Parathyroid adenoma (tissue), 2 donors: ENCODE measurements at regions not wholly inside any gene's neighbourhood (a gene's known extent, or its start where the extent isn't known, plus 50 kb on each side); places are given as distances from the start of the nearest gene placed in this dataset.

Experiments used
- H2AFZ ChIP-seq: fragments of 300-600 bp; sonication (generic); one replicate; pipeline ENCODE4 v1.7.0; 2017; ENCODE audit warnings: antibody characterized with exemption, mild to moderate bottlenecking
- H3K27ac ChIP-seq: fragments of 300-600 bp; sonication (generic); one replicate; pipeline ENCODE4 v1.7.0; 2017
- H3K27me3 ChIP-seq: fragments of 300-600 bp; sonication (generic); one replicate; pipeline ENCODE4 v1.7.0; 2017; ENCODE audit warnings: low read length; ENCODE audit not compliant: control insufficient read depth, insufficient read depth
- H3K36me3 ChIP-seq: fragments of 300-600 bp; sonication (generic); one replicate; pipeline ENCODE4 v1.7.0; 2017; ENCODE audit warnings: low read length; ENCODE audit not compliant: control insufficient read depth, insufficient read depth
- H3K4me1 ChIP-seq: fragments of 300-600 bp; sonication (generic); one replicate; pipeline ENCODE4 v1.7.0; 2017; ENCODE audit warnings: control low read depth
- H3K4me2 ChIP-seq: fragments of 300-600 bp; sonication (generic); one replicate; pipeline ENCODE4 v1.7.0; 2017; ENCODE audit warnings: low read length
- H3K4me3 ChIP-seq: fragments of 300-600 bp; sonication (generic); one replicate; pipeline ENCODE4 v1.7.0; 2017; ENCODE audit warnings: low read depth, low read length
- H3K79me2 ChIP-seq: fragments of 300-600 bp; sonication (generic); one replicate; pipeline ENCODE4 v1.7.0; 2017; ENCODE audit warnings: control low read depth
- H3K9ac ChIP-seq: fragments of 300-600 bp; sonication (generic); one replicate; pipeline ENCODE4 v1.7.0; 2017; ENCODE audit warnings: mild to moderate bottlenecking
- H3K9me3 ChIP-seq: fragments of 300-600 bp; sonication (generic); one replicate; pipeline ENCODE4 v1.7.0; 2017; ENCODE audit warnings: low read length; ENCODE audit not compliant: control insufficient read depth
- CTCF ChIP-seq: fragments of 300-600 bp; sonication (generic); IDR thresholded peaks from one replicate; pipeline ENCODE4 v1.7.0; 2017; ENCODE audit warnings: antibody characterized with exemption, mild to moderate bottlenecking
- donor health status: primary hyperparathyroidism.

DNA sequence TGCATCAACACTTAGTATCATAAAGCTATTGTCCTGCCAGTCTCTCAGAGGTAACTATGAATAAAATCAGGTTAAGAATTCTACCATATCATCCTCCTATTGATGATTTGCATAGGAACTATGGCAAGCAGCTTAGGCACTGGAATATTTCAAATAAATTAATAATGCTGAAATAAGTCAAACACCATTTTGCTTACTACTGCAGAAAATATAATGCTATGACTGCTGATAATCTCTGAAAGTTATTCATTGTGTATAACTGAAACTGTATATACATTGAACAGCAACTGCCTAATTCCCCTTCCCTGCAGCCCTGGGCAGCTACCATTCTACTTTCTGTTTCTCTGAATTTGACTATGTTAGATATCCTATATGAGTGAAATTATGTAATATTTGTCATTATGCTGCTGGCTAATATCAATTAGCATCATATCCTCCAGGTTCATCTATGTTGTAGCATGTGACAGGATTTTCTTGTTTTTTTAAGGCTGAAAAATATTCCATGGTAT, 318.8 kb upstream of the SGCG start:
- Histone ChIP-seq H3K4me1 (no peaks in the 10 kb centered on the region), H3K27me3 (no peaks in the 10 kb centered on the region), H3K4me2 (no peak overlapping the region), H3K79me2 (no peaks in the 10 kb centered on the region), H3K9ac (no peak overlapping the region), H3K4me3 (no peak overlapping the region), H3K9me3 (no peaks in the 10 kb centered on the region), H3K27ac (no peak overlapping the region), H2AFZ (no peak overlapping the region), H3K36me3 (no peaks in the 10 kb centered on the region)
- no peak for TF ChIP-seq CTCF

DNA sequence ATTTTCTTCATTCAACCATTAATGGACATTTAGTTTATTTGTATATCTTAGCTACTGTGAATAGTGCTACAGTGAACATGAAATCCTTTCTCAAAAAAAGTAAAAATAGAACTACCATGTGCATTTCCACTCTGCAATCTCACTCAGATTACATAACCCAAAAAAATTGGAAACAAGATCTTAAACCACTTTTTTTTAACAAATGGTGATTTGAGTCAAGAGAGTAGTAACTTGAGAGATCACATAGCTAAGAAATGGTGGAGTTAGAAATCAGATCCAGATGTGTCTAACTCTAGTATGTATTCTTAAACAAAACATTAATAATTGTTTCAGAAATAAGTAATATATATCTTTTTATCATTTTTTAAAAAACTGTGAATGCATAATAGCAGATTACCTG, 318.3 kb upstream of the SGCG start:
- no peaks in the 10 kb centered on the region for H3K36me3 ChIP-seq
- H3K4me2 ChIP-seq, result no peak overlapping the region
- no peaks in the 10 kb centered on the region for H3K27me3 ChIP-seq
- no peak overlapping the region for H3K27ac ChIP-seq
- no peaks in the 10 kb centered on the region for H3K4me1 ChIP-seq
- no peaks in the 10 kb centered on the region for H3K9me3 ChIP-seq
- no peak overlapping the region for H3K9ac ChIP-seq
- H3K79me2 ChIP-seq, result no peaks in the 10 kb centered on the region
- H2AFZ ChIP-seq, result no peak overlapping the region
- no peak overlapping the region for H3K4me3 ChIP-seq
- no peak for TF ChIP-seq CTCF

DNA sequence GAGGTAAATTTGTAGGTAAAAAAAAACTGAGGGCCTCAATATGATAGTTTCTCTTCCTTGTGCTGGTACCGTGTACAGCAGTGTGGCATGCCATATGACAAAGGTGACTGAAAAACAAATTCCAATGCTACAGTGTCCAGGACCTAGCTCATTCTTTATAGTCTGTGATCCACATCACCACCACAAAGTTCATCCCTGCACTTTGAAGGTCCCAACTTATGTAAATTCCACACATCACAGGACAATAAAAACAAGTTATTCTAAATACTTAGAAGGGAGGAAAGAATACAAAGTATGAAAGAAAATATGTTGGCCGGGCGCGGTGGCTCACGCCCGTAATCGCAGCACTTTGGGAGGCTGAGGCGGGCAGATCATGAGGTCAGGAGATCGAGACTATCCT, 314.6 kb upstream of the SGCG start:
- no peak for TF ChIP-seq CTCF

GRCh38 chr13:22871231-22871630, 309.5 kb upstream of the SGCG start:
- Histone ChIP-seq H3K9ac (no peak overlapping the region), H2AFZ (no peak overlapping the region), H3K4me1 (no peaks in the 10 kb centered on the region), H3K27me3 (no peaks in the 10 kb centered on the region), H3K79me2 (no peaks in the 10 kb centered on the region), H3K9me3 (no peaks in the 10 kb centered on the region), H3K36me3 (no peaks in the 10 kb centered on the region), H3K27ac (no peak overlapping the region), H3K4me3 (no peak overlapping the region), H3K4me2 (no peak overlapping the region)
- no peak for TF ChIP-seq CTCF

More for the DNA sequence above, 314.6 kb upstream of the SGCG start:
- Histone ChIP-seq H3K9me3 (no peaks in the 10 kb centered on the region), H3K36me3 (no peaks in the 10 kb centered on the region), H3K4me1 (no peaks in the 10 kb centered on the region), H3K27ac (no peak overlapping the region), H2AFZ (no peak overlapping the region), H3K79me2 (no peaks in the 10 kb centered on the region), H3K27me3 (no peaks in the 10 kb centered on the region), H3K9ac (no peak overlapping the region), H3K4me2 (no peak overlapping the region), H3K4me3 (no peak overlapping the region)

GRCh38 chr13:22874839-22875238, 305.9 kb upstream of the SGCG start:
- Histone ChIP-seq H3K36me3 (no peaks in the 10 kb centered on the region), H3K79me2 (no peaks in the 10 kb centered on the region), H2AFZ (no peak overlapping the region), H3K27me3 (no peaks in the 10 kb centered on the region), H3K4me2 (no peak overlapping the region), H3K4me1 (no peaks in the 10 kb centered on the region), H3K9ac (no peak overlapping the region), H3K27ac (no peak overlapping the region), H3K4me3 (no peak overlapping the region), H3K9me3 (no peaks in the 10 kb centered on the region)
- TF ChIP-seq CTCF, result no peak
